Loucy (cell line): ENCODE measurements at regions not wholly inside any gene's neighbourhood (a gene's known extent, or its start where the extent isn't known, plus 50 kb on each side); places are given as distances from the start of the nearest gene placed in this dataset.

Experiments
- H2AFZ ChIP-seq: fragments of 200-600 bp; sonication (generic); 2 replicates; pipeline ENCODE4 v1.6.0; 2016; ENCODE audit warnings: antibody characterized with exemption, mild to moderate bottlenecking, low read length, moderate library complexity
- H3F3A ChIP-seq: fragments of 200-600 bp; 2 replicates; pipeline ENCODE4 v1.6.0; 2016; ENCODE audit warnings: antibody characterized with exemption, low read depth, mild to moderate bottlenecking
- H3K27me3 ChIP-seq: fragments of 200-600 bp; sonication (generic); 2 replicates; pipeline ENCODE4 v1.6.1; 2014; ENCODE audit warnings: low read length, mild to moderate bottlenecking; ENCODE audit not compliant: insufficient read depth, poor library complexity, severe bottlenecking
- H3K36me3 ChIP-seq: fragments of 200-600 bp; sonication (generic); 2 replicates; pipeline ENCODE4 v1.6.1; 2016; ENCODE audit warnings: low read length; ENCODE audit not compliant: insufficient read depth
- H3K4me1 ChIP-seq: fragments of 200-600 bp; sonication (generic); 2 replicates; pipeline ENCODE4 v1.5.1; 2014; ENCODE audit warnings: low read length, mild to moderate bottlenecking; ENCODE audit not compliant: insufficient read depth, poor library complexity, severe bottlenecking
- H3K4me2 ChIP-seq: fragments of 200-600 bp; sonication (generic); 2 replicates; pipeline ENCODE4 v1.6.0; 2014; ENCODE audit warnings: antibody characterized with exemption, low read length, low read depth, mild to moderate bottlenecking; ENCODE audit not compliant: poor library complexity, severe bottlenecking
- H3K4me3 ChIP-seq: fragments of 200-600 bp; sonication (generic); 2 replicates; pipeline ENCODE4 v1.5.1; 2014; ENCODE audit warnings: low read length, mild to moderate bottlenecking, mixed read lengths; ENCODE audit not compliant: poor library complexity, severe bottlenecking
- H3K79me2 ChIP-seq: fragments of 200-600 bp; sonication (generic); 2 replicates; pipeline ENCODE4 v1.6.1; 2014; ENCODE audit warnings: low read length; ENCODE audit not compliant: insufficient read depth
- H3K9ac ChIP-seq: fragments of 200-600 bp; sonication (generic); 2 replicates; pipeline ENCODE4 v1.6.0; 2014; ENCODE audit warnings: mild to moderate bottlenecking, low read depth, low read length, moderate library complexity; ENCODE audit not compliant: poor library complexity, severe bottlenecking
- H3K9me2 ChIP-seq: fragments of 200-600 bp; sonication (generic); replicated peaks from 2 replicates; pipeline ENCODE4 v1.6.1; 2016; ENCODE audit warnings: low read depth, low read length, mixed read lengths
- H3K9me3 ChIP-seq: fragments of 200-600 bp; sonication (generic); 2 replicates; pipeline ENCODE4 v1.6.1; 2014; ENCODE audit warnings: mild to moderate bottlenecking, antibody characterized with exemption, low read length, low read depth; ENCODE audit not compliant: insufficient read depth
- H4K20me1 ChIP-seq: fragments of 200-600 bp; sonication (generic); 2 replicates; pipeline ENCODE4 v1.6.0; 2014; ENCODE audit warnings: antibody characterized with exemption, low read length, mild to moderate bottlenecking; ENCODE audit not compliant: insufficient read depth, poor library complexity, severe bottlenecking
- CTCF ChIP-seq: fragments of 200-600 bp; sonication (generic); conservative IDR thresholded peaks from 2 replicates; pipeline ENCODE4 v1.5.1; 2014; ENCODE audit warnings: mild to moderate bottlenecking, antibody characterized with exemption, low read length
- EZH2phosphoT487 ChIP-seq: fragments of 200-600 bp; IDR thresholded peaks from 2 replicates; pipeline ENCODE4 v1.6.1; 2018; ENCODE audit warnings: antibody characterized with exemption, mild to moderate bottlenecking, moderate library complexity, borderline replicate concordance

- no peaks in the 10 kb centered on the region for H3K36me3 ChIP-seq
- no peaks in the 10 kb centered on the region for H3K9me3 ChIP-seq
- H3K27me3 ChIP-seq = no peaks in the 10 kb centered on the region
- H3K9me2 ChIP-seq = no peaks in the 10 kb centered on the region
- no peaks in the 10 kb centered on the region for H3K4me1 ChIP-seq
- no peak overlapping the region for H3K9ac ChIP-seq
- TF ChIP-seq EZH2phosphoT487 (no peak), CTCF (no peak)
- H3K4me2 ChIP-seq = no peak overlapping the region
- H3K79me2 ChIP-seq = no peaks in the 10 kb centered on the region
- H3K4me3 ChIP-seq = no peak overlapping the region
- no peaks in the 10 kb centered on the region for H3F3A ChIP-seq
- no peak overlapping the region for H2AFZ ChIP-seq
- H4K20me1 ChIP-seq = no peaks in the 10 kb centered on the region
These were observed 378.5 kb downstream of the RFPL4B start for GRCh38 chr6:112725541-112726085.

GRCh38 chr6:112735129-112735528 lies 388.0 kb downstream of the RFPL4B start:
- Histone ChIP-seq H3K79me2 (no peaks in the 10 kb centered on the region), H3K9me2 (no peaks in the 10 kb centered on the region; the same call in 1 of the 2 replicates), H3K27me3 (no peaks in the 10 kb centered on the region), H3K9ac (no peak overlapping the region), H3K36me3 (no peaks in the 10 kb centered on the region), H3K4me1 (no peaks in the 10 kb centered on the region), H3K4me3 (no peak overlapping the region), H2AFZ (no peak overlapping the region), H3K9me3 (no peaks in the 10 kb centered on the region; the same call in 1 of the 2 replicates), H3K4me2 (no peak overlapping the region), H3F3A (no peaks in the 10 kb centered on the region), H4K20me1 (no peaks in the 10 kb centered on the region)
- TF ChIP-seq CTCF (no peak), EZH2phosphoT487 (no peak)

- Histone ChIP-seq H3K4me2 (no peak overlapping the region), H3K9me2 (no peaks in the 10 kb centered on the region; the same call in 1 of the 2 replicates), H2AFZ (no peak overlapping the region), H3K4me3 (no peak overlapping the region), H3K36me3 (no peaks in the 10 kb centered on the region), H3K4me1 (no peaks in the 10 kb centered on the region), H3K9me3 (no peaks in the 10 kb centered on the region; the same call in 1 of the 2 replicates), H3F3A (no peaks in the 10 kb centered on the region), H3K27me3 (no peaks in the 10 kb centered on the region), H4K20me1 (no peaks in the 10 kb centered on the region), H3K9ac (no peak overlapping the region), H3K79me2 (no peaks in the 10 kb centered on the region)
- TF ChIP-seq CTCF (no peak), EZH2phosphoT487 (no peak)
These were observed 392.6 kb downstream of the RFPL4B start for GRCh38 chr6:112739766-112740165.
